Bronchial epithelial cell (primary cell): ENCODE measurements at regions not wholly inside any gene's neighbourhood (a gene's known extent, or its start where the extent isn't known, plus 50 kb on each side); places are given as distances from the start of the nearest gene placed in this dataset.

ENCODE experiments used
- DNase-seq: peaks from one replicate; pipeline ENCODE4 v3.0.0-alpha.2; 2010; ENCODE audit warnings: low read depth
- FAIRE-seq: peaks from 2 replicates; lab custom pipeline; 2011; peaks lifted over from hg19 to GRCh38; lab: Jason Lieb, UNC
- H3K27me3 ChIP-seq: 2 replicates; pipeline ENCODE4 v1.5.1; 2011; ENCODE audit warnings: low read length; ENCODE audit not compliant: control insufficient read depth, insufficient read depth
- H3K36me3 ChIP-seq: 2 replicates; pipeline ENCODE4 v1.5.1; 2011; ENCODE audit warnings: low read length; ENCODE audit not compliant: control insufficient read depth, insufficient read depth
- H3K4me3 ChIP-seq: 2 replicates; pipeline ENCODE4 v1.5.1; 2011; ENCODE audit warnings: mild to moderate bottlenecking, low read depth, low read length, control low read depth
- TF ChIP-seq, protein P1 (sequence below): IDR thresholded peaks from 2 replicates; pipeline ENCODE4 v1.5.1; 2011; ENCODE audit warnings: mild to moderate bottlenecking, moderate library complexity, low read length, control low read depth, inconsistent platforms; ENCODE audit not compliant: insufficient read depth, severe bottlenecking

DNA sequence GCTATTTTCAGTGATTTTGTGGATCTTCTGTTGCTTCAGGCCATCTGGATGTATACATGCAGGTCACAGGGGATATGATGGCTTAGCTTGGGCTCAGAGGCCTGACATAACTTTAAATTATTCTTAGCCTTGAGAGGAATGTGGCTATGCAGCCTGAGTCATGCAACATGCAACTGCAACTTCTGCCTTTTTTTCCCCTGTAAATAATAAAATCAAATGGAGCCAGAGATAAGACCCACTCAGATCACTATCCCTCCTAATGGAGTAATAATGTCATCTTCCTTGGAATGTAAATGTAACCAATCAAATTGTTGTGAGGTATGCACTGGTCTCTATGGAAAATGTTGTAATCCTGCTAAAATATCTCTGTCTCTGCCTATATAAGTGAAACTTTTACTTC lies 54.9 kb downstream of the MAGEB17 start:
- DNase-seq: no peak
- TF ChIP-seq, protein P1, sequence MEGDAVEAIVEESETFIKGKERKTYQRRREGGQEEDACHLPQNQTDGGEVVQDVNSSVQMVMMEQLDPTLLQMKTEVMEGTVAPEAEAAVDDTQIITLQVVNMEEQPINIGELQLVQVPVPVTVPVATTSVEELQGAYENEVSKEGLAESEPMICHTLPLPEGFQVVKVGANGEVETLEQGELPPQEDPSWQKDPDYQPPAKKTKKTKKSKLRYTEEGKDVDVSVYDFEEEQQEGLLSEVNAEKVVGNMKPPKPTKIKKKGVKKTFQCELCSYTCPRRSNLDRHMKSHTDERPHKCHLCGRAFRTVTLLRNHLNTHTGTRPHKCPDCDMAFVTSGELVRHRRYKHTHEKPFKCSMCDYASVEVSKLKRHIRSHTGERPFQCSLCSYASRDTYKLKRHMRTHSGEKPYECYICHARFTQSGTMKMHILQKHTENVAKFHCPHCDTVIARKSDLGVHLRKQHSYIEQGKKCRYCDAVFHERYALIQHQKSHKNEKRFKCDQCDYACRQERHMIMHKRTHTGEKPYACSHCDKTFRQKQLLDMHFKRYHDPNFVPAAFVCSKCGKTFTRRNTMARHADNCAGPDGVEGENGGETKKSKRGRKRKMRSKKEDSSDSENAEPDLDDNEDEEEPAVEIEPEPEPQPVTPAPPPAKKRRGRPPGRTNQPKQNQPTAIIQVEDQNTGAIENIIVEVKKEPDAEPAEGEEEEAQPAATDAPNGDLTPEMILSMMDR: no peak
- Histone ChIP-seq H3K36me3 (no peaks in the 10 kb centered on the region), H3K27me3 (no peaks in the 10 kb centered on the region), H3K4me3 (no peak overlapping the region)
- no peak for FAIRE-seq

DNA sequence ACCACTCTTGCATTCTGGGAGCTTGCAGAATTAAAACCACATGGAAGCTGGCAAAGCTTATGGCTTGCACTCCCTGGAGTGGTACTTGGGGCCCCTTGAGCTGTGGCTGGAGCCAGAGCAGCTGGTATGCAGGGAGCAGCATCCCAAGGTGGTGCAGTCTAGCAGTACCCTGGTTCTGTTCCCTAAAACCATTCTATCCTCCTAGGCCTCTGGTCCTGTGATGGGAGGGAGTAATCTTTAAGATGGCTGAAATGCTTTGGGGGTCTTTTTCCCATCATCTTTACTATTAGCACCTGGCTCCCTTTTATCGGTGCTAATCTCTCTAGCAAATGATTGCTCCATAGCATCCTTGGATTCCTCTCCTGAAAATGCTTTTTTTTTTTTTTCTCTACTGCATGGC lies 56.1 kb downstream of the MAGEB17 start:
- Histone ChIP-seq H3K36me3 (no peaks in the 10 kb centered on the region), H3K4me3 (no peak overlapping the region), H3K27me3 (no peaks in the 10 kb centered on the region)
- TF ChIP-seq, protein P1: no peak
- no peak for FAIRE-seq
- no peak for DNase-seq

DNA sequence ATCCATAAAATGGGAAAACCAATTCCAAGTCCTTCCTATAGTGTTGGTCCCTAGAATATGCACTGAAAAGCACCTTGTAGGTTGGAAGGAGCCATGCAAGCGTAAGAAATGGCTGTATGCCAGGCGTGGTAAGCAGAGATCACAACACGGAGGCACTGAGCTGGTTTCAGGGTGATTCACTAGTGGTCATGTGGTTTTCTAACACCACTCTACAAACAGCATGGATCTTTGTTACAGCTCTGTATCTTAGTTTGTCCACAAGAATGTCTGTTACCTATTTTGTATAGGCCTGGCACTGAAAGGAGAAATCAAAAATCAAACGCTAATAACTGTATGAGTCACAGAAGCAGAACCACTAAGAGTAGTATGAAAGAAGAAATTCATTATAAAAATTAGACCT lies 71.9 kb downstream of the MAGEB17 start:
- FAIRE-seq (no peak), DNase-seq (peak; percentile 87)
- TF ChIP-seq, protein P1: no peak
- no peaks in the 10 kb centered on the region for H3K36me3 ChIP-seq
- H3K27me3 ChIP-seq: no peaks in the 10 kb centered on the region
- no peak overlapping the region for H3K4me3 ChIP-seq

- DNase-seq (peak; percentile 66), FAIRE-seq (no peak)
- Histone ChIP-seq H3K4me3 (no peak overlapping the region), H3K27me3 (no peaks in the 10 kb centered on the region), H3K36me3 (no peaks in the 10 kb centered on the region)
- TF ChIP-seq, protein P1: no peak
Measured at GRCh38 chrX:16240231-16240905, 73.1 kb downstream of the MAGEB17 start.

DNA sequence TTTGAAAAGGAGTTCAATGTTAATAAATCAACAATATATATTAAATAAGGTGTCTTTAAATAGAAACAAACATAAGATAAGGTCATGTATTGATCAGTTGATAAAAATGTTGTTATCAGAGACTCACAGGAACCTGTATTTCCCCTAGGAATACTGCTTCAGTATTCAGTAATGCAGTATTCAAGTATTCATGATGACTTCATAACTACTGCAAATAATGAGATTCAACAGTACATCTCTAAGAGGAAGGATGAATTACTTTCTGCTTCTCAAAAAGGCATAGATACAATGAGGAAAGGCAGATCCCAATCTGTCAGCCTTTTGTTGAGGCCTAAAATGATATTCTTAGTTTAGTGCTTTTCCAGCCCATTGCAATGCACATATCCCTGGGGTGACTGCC lies 73.7 kb downstream of the MAGEB17 start:
- no peaks in the 10 kb centered on the region for H3K27me3 ChIP-seq

More for the DNA sequence above, 73.7 kb downstream of the MAGEB17 start:
- no peak overlapping the region for H3K4me3 ChIP-seq
- DNase-seq (no peak), FAIRE-seq (no peak)
- no peaks in the 10 kb centered on the region for H3K36me3 ChIP-seq
- TF ChIP-seq, protein P1: no peak
